ENCODE measurements at regions not wholly inside any gene's neighbourhood (a gene's known extent, or its start where the extent isn't known, plus 50 kb on each side); places are given as distances from the start of the nearest gene placed in this dataset.

- TF ChIP-seq, protein P1, sequence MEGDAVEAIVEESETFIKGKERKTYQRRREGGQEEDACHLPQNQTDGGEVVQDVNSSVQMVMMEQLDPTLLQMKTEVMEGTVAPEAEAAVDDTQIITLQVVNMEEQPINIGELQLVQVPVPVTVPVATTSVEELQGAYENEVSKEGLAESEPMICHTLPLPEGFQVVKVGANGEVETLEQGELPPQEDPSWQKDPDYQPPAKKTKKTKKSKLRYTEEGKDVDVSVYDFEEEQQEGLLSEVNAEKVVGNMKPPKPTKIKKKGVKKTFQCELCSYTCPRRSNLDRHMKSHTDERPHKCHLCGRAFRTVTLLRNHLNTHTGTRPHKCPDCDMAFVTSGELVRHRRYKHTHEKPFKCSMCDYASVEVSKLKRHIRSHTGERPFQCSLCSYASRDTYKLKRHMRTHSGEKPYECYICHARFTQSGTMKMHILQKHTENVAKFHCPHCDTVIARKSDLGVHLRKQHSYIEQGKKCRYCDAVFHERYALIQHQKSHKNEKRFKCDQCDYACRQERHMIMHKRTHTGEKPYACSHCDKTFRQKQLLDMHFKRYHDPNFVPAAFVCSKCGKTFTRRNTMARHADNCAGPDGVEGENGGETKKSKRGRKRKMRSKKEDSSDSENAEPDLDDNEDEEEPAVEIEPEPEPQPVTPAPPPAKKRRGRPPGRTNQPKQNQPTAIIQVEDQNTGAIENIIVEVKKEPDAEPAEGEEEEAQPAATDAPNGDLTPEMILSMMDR (IDR thresholded peaks at IDR 0.05), result no peak
- no peak for TF ChIP-seq EZH2 (IDR thresholded peaks at IDR 0.05)
- TF ChIP-seq EZH2phosphoT487 (IDR thresholded peaks at IDR 0.05), result no peak
These were observed 63.5 kb upstream of the C10orf90 start for GRCh38 chr10:126734015-126734414.

Data from neural progenitor cell (in vitro differentiated cells).